ENCODE measurements at regions not wholly inside any gene's neighbourhood (a gene's known extent, or its start where the extent isn't known, plus 50 kb on each side); places are given as distances from the start of the nearest gene placed in this dataset.

DNA sequence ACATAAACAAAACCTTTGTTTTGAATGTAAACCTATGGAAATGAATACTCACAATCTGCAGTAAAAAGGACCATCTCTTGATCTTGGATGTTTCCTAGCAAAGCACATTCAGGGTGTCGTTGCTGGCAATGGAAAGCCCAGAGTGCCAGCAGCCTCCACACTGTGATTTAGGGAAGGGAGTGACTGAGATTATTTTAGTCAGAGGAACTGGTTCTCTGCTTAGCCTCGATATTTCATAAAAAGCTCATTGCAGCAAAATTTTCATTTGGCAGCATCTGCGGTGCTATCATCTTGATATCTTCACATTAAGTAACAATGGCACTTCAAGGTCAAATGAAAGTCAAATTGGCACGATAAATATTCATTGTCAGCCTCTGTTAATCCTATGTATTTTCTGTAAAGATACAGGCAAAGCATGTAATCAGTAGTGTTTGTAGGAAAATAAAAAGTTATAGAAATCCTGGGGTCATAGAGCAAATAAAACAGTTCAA is 116.0 kb downstream of the MACIR start:
- Histone ChIP-seq H3K36me3 (ENCODE audit: insufficient read depth, low read length) (no peaks in the 10 kb centered on the region), H3K4me2 (ENCODE audit: low read length) (no peak overlapping the region), H3K4me3 (ENCODE audit: low read length) (no peak overlapping the region), H3F3A (ENCODE audit: insufficient read depth, low read length, poor library complexity, severe bottlenecking) (no peaks in the 10 kb centered on the region), H3K9me2 (ENCODE audit: insufficient read depth, low read length) (no peaks in the 10 kb centered on the region), H4K20me1 (ENCODE audit: insufficient read depth) (no peaks in the 10 kb centered on the region), H3K79me2 (replicated peaks; ENCODE audit: insufficient read depth, low read length) (no peaks in the 10 kb centered on the region), H3K27ac (ENCODE audit: low read length) (no peak overlapping the region), H2AFZ (ENCODE audit: low read depth, low read length) (no peak overlapping the region), H3K9ac (ENCODE audit: low read length) (no peak overlapping the region), H3K27me3 (ENCODE audit: insufficient read depth, low read depth, low read length) (no peaks in the 10 kb centered on the region), H3K9me3 (ENCODE audit: low read length) (no peaks in the 10 kb centered on the region)
- no peak for TF ChIP-seq TAF1 (IDR thresholded peaks at IDR 0.05; ENCODE audit: low read depth)
- TF ChIP-seq RAD21 (conservative IDR thresholded peaks at IDR 0.05), result no peak
- TF ChIP-seq POLR2AphosphoS5 (IDR thresholded peaks at IDR 0.05), result no peak
- TF ChIP-seq EZH2 (IDR thresholded peaks at IDR 0.05; ENCODE audit: borderline replicate concordance, insufficient read depth, low read length, poor library complexity, severe bottlenecking), result no peak
- no peak for TF ChIP-seq SMC3 (conservative IDR thresholded peaks at IDR 0.05; ENCODE audit: poor library complexity)
- TF ChIP-seq, protein P1, sequence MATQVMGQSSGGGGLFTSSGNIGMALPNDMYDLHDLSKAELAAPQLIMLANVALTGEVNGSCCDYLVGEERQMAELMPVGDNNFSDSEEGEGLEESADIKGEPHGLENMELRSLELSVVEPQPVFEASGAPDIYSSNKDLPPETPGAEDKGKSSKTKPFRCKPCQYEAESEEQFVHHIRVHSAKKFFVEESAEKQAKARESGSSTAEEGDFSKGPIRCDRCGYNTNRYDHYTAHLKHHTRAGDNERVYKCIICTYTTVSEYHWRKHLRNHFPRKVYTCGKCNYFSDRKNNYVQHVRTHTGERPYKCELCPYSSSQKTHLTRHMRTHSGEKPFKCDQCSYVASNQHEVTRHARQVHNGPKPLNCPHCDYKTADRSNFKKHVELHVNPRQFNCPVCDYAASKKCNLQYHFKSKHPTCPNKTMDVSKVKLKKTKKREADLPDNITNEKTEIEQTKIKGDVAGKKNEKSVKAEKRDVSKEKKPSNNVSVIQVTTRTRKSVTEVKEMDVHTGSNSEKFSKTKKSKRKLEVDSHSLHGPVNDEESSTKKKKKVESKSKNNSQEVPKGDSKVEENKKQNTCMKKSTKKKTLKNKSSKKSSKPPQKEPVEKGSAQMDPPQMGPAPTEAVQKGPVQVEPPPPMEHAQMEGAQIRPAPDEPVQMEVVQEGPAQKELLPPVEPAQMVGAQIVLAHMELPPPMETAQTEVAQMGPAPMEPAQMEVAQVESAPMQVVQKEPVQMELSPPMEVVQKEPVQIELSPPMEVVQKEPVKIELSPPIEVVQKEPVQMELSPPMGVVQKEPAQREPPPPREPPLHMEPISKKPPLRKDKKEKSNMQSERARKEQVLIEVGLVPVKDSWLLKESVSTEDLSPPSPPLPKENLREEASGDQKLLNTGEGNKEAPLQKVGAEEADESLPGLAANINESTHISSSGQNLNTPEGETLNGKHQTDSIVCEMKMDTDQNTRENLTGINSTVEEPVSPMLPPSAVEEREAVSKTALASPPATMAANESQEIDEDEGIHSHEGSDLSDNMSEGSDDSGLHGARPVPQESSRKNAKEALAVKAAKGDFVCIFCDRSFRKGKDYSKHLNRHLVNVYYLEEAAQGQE (IDR thresholded peaks at IDR 0.05; ENCODE audit: borderline replicate concordance), result no peak
- TF ChIP-seq, protein P2, sequence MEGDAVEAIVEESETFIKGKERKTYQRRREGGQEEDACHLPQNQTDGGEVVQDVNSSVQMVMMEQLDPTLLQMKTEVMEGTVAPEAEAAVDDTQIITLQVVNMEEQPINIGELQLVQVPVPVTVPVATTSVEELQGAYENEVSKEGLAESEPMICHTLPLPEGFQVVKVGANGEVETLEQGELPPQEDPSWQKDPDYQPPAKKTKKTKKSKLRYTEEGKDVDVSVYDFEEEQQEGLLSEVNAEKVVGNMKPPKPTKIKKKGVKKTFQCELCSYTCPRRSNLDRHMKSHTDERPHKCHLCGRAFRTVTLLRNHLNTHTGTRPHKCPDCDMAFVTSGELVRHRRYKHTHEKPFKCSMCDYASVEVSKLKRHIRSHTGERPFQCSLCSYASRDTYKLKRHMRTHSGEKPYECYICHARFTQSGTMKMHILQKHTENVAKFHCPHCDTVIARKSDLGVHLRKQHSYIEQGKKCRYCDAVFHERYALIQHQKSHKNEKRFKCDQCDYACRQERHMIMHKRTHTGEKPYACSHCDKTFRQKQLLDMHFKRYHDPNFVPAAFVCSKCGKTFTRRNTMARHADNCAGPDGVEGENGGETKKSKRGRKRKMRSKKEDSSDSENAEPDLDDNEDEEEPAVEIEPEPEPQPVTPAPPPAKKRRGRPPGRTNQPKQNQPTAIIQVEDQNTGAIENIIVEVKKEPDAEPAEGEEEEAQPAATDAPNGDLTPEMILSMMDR (IDR thresholded peaks at IDR 0.05; ENCODE audit: poor library complexity, severe bottlenecking), result no peak
- no peak for TF ChIP-seq EP300 (conservative IDR thresholded peaks at IDR 0.05; ENCODE audit: poor library complexity, severe bottlenecking)

DNA sequence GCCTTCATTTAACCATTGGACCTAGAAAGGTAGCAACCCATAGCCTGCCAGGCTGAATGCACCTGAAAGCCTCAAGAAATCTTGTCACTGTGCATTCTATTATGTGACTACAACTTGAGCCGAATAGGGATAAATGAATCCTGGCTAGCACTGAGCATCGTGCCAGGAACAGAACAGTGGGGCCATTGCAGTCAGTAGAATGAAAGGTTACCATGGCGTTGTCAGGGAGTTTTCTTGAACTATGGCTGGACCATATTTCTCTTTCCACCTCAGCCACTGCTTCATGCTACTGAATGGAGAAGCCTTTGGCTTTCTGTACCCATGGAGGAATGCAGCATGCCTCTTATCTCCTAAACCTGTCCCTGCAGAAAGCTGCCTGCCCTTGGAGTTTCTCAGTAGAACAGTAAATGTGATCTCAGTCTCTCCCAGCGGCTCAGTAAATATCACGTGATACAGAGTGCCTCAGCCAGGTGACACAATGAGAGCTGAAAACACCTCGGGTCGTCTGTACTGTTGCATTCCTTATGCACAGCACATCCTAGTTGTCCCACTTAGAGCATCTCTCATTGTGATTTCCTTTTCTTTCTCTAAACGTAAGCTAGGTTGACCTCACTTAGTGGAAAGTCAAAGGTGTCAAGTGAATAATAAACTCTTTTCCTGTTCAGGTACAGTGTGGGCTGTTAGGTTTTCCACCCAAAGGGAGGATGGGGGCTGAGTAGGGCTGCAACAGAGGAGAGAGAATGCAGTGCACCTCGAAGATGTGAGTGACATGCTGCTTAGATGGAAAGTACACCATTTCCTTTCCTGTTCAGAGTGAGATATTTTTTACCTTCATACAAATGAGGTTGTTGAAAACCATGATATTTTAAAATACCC is 115.3 kb downstream of the MACIR start:
- H3K9me2 ChIP-seq (ENCODE audit: insufficient read depth, low read length), result no peaks in the 10 kb centered on the region
- H3K9ac ChIP-seq (ENCODE audit: low read length), result no peak overlapping the region
- H2AFZ ChIP-seq (ENCODE audit: low read depth, low read length), result no peak overlapping the region
- no peak overlapping the region for H3K4me2 ChIP-seq (ENCODE audit: low read length)
- H3K9me3 ChIP-seq (ENCODE audit: low read length), result no peaks in the 10 kb centered on the region
- no peak overlapping the region for H3K4me3 ChIP-seq (ENCODE audit: low read length)
- TF ChIP-seq POLR2AphosphoS5 (IDR thresholded peaks at IDR 0.05) (no peak), TAF1 (IDR thresholded peaks at IDR 0.05; ENCODE audit: low read depth) (no peak), SMC3 (conservative IDR thresholded peaks at IDR 0.05; ENCODE audit: poor library complexity) (no peak), RAD21 (conservative IDR thresholded peaks at IDR 0.05) (no peak)
- TF ChIP-seq, protein P2 (IDR thresholded peaks at IDR 0.05; ENCODE audit: poor library complexity, severe bottlenecking), result no peak
- no peaks in the 10 kb centered on the region for H3K27me3 ChIP-seq (ENCODE audit: insufficient read depth, low read depth, low read length)
- H3K36me3 ChIP-seq (ENCODE audit: insufficient read depth, low read length), result no peaks in the 10 kb centered on the region
- H3F3A ChIP-seq (ENCODE audit: insufficient read depth, low read length, poor library complexity, severe bottlenecking), result no peaks in the 10 kb centered on the region
- H3K27ac ChIP-seq (ENCODE audit: low read length), result no peak overlapping the region
- no peaks in the 10 kb centered on the region for H3K79me2 ChIP-seq (replicated peaks; ENCODE audit: insufficient read depth, low read length)
- H4K20me1 ChIP-seq (ENCODE audit: insufficient read depth), result no peaks in the 10 kb centered on the region
